Dedifferentiated amniotic fluid mesenchymal stem cell (primary cell): ENCODE measurements at regions not wholly inside any gene's neighbourhood (a gene's known extent, or its start where the extent isn't known, plus 50 kb on each side); places are given as distances from the start of the nearest gene placed in this dataset.

ENCODE experiments used
- DNase-seq: peaks from one replicate; pipeline ENCODE4 v3.0.0-alpha.2; 2016; ENCODE audit errors: extremely low spot score

DNA sequence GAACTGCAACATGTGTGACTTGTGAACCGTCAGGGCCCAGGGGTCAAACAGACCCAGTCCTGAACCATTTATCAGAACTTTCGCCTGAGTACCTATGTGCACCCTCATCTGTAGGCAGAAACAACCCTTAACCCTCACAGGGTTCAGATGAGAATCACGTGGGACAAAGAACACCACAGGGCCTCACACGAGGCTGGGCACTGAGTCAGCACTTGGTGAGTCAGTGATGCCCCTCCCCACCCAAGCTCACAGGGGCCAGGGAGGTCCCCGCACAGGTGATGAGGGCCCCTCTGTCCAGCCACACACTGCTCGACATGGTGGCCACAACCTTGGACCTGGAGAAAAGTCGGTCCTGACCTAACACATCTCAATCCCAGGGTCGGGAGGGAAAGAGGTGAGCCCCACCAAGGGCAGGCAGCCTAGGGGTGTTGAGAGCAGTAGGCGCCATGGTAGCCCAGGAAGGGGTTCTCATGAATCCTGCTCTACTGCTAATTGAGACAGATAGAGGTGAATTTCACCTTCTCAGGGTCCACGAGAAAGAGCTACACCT is 176.4 kb downstream of the SHANK2 start:
- no peak for DNase-seq

GRCh38 chr11:71075116-71075720 is 177.2 kb downstream of the SHANK2 start:
- no peak for DNase-seq

GRCh38 chr11:71071736-71072509 is 180.5 kb downstream of the SHANK2 start:
- no peak for DNase-seq

- no peak for DNase-seq
Measured at GRCh38 chr11:71070490-71071453, 181.6 kb downstream of the SHANK2 start.

DNA sequence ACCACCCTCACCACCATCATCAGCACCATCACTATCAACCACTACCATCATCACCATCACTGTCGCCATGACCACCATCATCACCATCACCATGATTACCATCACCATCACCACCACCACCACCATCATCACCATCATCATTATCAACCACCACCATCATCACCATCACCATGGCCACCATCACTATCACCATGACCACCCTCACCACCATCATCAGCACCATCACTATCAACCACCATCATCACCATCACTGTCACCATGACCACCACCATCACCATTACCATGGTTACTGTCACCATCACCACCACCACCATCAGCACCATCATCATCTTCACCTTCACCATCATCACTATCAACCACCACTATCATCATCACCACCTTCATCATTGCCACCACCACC is 183.4 kb downstream of the SHANK2 start:
- DNase-seq, result no peak

DNA sequence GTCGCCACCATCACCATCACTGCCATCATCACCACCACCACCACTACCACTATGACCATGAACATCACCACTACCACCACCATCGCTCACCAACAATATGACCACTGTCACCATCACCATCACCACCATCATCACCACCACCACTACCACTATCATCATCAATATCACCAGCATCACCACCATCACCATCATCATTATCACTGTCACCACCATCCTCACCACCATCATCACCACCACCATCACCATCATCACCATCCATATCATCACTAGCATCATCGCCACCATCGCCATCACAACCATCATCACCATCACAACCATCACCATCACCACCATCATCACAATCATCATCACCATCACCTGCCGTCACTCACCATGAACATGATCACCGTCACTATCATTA is 184.6 kb downstream of the SHANK2 start:
- no peak for DNase-seq

DNA sequence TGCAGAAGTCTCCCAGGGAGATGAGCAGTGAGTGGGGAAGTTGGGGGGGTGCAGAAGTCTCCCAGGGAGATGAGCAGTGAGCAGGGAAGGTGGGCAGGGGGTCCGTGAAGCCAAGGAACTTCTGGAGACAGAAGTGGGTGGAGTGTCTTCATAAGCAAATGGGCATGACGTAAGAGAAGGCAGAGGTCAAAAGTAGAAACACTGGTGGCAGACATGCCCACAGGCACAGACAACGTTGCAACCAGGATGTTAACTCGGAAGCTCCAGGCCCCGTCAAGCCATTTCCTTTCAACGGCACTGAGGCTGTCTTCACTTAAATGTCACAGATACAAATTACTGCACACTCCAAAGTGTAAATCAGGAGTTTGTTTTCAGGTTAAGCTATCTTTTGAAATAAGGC is 186.1 kb downstream of the SHANK2 start:
- no peak for DNase-seq

DNA sequence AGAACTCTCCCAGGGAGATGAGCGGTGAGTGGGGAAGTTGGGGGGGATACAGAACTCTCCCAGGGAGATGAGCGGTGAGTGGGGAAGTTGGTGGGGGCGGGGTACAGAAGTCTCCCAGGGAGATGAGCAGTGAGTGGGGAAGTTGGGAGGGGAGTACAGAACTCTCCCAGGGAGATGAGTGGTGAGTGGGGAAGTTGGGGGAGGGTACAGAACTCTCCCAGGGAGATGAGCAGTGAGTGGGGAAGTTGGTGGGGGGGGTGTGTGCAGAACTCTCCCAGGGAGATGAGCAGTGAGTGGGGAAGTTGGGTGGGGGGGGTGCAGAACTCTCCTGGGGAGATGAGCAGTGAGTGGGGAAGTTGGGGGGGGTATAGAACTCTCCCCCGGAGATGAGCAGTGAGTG is 186.5 kb downstream of the SHANK2 start:
- no peak for DNase-seq

GRCh38 chr11:71064702-71065515 is 187.5 kb downstream of the SHANK2 start:
- no peak for DNase-seq

GRCh38 chr11:71064183-71064582 is 188.2 kb downstream of the SHANK2 start:
- DNase-seq, result no peak

GRCh38 chr11:71063129-71063528 is 189.2 kb downstream of the SHANK2 start:
- no peak for DNase-seq

- no peak for DNase-seq
Measured at GRCh38 chr11:71062199-71062598, 190.2 kb downstream of the SHANK2 start.

GRCh38 chr11:71060391-71060791 is 192.0 kb downstream of the SHANK2 start:
- DNase-seq, result no peak

DNA sequence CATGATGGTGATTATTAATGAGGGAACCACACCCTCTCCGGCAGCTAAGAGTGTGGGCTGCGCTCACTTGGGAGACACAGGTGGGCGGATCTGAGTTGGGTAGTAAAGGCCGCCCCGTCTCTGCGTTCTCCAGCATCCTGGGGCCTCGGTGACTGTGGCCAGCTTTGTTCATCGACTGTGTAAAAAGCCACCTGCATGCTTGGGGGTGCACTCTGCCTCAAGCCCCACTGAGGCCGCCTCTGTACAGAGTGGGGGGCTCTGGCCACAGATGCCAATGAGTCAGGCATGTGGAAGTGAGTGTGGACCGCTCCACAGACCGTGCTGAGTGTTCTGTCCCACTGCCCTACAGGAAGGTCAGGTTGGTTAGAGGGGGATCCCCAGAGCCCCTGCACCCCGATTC is 192.7 kb downstream of the SHANK2 start:
- no peak for DNase-seq

GRCh38 chr11:71055925-71056324 is 196.5 kb downstream of the SHANK2 start:
- no peak for DNase-seq
